Mucosa of descending colon (tissue), 3 donors: ENCODE measurements at regions not wholly inside any gene's neighbourhood (a gene's known extent, or its start where the extent isn't known, plus 50 kb on each side); places are given as distances from the start of the nearest gene placed in this dataset.

ENCODE experiments used
- ATAC-seq: fragments of 200-7000 bp; cut with Tn5 transposase; one replicate; pipeline ENCODE4 v1.9.1; 2020; ENCODE audit warnings: mild to moderate bottlenecking, moderate library complexity
- DNase-seq, 3 donors: peaks; one replicate each; pipeline ENCODE4 v3.0.0-alpha.2; 2020
- H3K36me3 ChIP-seq: fragments of 200-600 bp; one replicate; pipeline ENCODE4 v1.8.0; 2021; ENCODE audit warnings: low read depth, mild to moderate bottlenecking
- H3K4me1 ChIP-seq: fragments of 200-600 bp; one replicate; pipeline ENCODE4 v1.8.0; 2021; ENCODE audit warnings: low read depth, mild to moderate bottlenecking
- H3K4me3 ChIP-seq: fragments of 200-600 bp; one replicate; pipeline ENCODE4 v1.8.0; 2021; ENCODE audit warnings: mild to moderate bottlenecking
- H3K9me3 ChIP-seq: fragments of 200-600 bp; one replicate; pipeline ENCODE4 v1.8.0; 2021; ENCODE audit warnings: mild to moderate bottlenecking
- CTCF ChIP-seq: fragments of 200-600 bp; IDR thresholded peaks from one replicate; pipeline ENCODE4 v1.8.0; 2022; ENCODE audit warnings: antibody characterized with exemption, mild to moderate bottlenecking
- intact Hi-C, 2 donors: fragments of 100-400 bp; cut with DNase I in 1 of 2; cut with micrococcal nuclease in 1 of 2; formaldehyde crosslinking; loops; one replicate each; pipeline versions ENCODE4 v1.11.0 to v1.11.1; 2022; cut with DNase I, micrococcal nuclease
- donor health status: DM: no; HTN: no; CAD: no; lungs with moderate emphysema.
- donor health status: DM: no; HTN: no; CAD: no.
- donor health status: DM: no; HTN: yes; CAD: no.

- H3K4me3 ChIP-seq, result no peak overlapping the region
- no peaks in the 10 kb centered on the region for H3K4me1 ChIP-seq
- no peaks in the 10 kb centered on the region for H3K36me3 ChIP-seq
- H3K9me3 ChIP-seq, result no peaks in the 10 kb centered on the region
- no peak for TF ChIP-seq CTCF
- DNase-seq (no peak), ATAC-seq (no peak)
- intact Hi-C loops, result no loop called here
Measured at GRCh38 chr9:104028827-104029226, 65.3 kb upstream of the SMC2 start.
